Uterus (tissue), 2 donors: ENCODE measurements at regions not wholly inside any gene's neighbourhood (a gene's known extent, or its start where the extent isn't known, plus 50 kb on each side); places are given as distances from the start of the nearest gene placed in this dataset.

Experiments used
- POLR2A ChIP-seq, 2 donors: fragments of 450-650 bp; IDR thresholded peaks; one replicate each; pipeline ENCODE4 v1.6.1; 2016; ENCODE audit warnings: antibody characterized with exemption in 2 of 2, mild to moderate bottlenecking in 1 of 2, moderate library complexity in 1 of 2
- TF ChIP-seq, protein P1 (sequence below), 4 experiments: fragments of 200-600 bp in 2 of 4; fragments of 450-650 bp in 2 of 4; sonication (generic) in 2 of 4; IDR thresholded peaks; one replicate each; pipeline ENCODE4 v1.5.1; 2016 to 2019; ENCODE audit warnings: antibody characterized with exemption in 4 of 4, mild to moderate bottlenecking in 2 of 4, moderate library complexity in 1 of 4

DNA sequence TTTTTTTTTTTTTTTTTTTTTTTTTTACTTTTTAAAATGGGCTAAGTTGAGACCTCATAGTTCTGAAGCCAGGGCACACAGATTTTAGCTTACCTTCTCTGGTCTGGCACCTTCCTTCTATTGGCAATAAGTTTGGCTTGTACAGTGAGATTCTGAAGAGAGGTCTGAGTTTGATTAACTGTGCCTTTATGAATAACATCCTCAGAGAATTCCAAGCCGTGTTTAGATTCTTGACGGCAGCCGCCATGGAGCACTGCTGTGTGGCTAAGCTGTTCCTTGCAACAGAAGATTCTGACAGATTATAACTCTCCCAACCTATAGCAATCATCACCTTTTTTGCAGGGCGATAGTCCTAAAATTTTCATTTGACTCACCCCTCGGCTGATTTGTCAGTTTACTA lies 354.9 kb upstream of the FAR2 start:
- TF ChIP-seq, protein P1, sequence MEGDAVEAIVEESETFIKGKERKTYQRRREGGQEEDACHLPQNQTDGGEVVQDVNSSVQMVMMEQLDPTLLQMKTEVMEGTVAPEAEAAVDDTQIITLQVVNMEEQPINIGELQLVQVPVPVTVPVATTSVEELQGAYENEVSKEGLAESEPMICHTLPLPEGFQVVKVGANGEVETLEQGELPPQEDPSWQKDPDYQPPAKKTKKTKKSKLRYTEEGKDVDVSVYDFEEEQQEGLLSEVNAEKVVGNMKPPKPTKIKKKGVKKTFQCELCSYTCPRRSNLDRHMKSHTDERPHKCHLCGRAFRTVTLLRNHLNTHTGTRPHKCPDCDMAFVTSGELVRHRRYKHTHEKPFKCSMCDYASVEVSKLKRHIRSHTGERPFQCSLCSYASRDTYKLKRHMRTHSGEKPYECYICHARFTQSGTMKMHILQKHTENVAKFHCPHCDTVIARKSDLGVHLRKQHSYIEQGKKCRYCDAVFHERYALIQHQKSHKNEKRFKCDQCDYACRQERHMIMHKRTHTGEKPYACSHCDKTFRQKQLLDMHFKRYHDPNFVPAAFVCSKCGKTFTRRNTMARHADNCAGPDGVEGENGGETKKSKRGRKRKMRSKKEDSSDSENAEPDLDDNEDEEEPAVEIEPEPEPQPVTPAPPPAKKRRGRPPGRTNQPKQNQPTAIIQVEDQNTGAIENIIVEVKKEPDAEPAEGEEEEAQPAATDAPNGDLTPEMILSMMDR (IDR thresholded peaks at IDR 0.05) = no peak
- no peak for TF ChIP-seq POLR2A (IDR thresholded peaks at IDR 0.05)
